Activated CD4-positive, alpha-beta T cell treated with anti-CD3 and anti-CD28 coated beads for 36 hours (primary cell): ENCODE measurements at regions not wholly inside any gene's neighbourhood (a gene's known extent, or its start where the extent isn't known, plus 50 kb on each side); places are given as distances from the start of the nearest gene placed in this dataset.

ENCODE experiments used
- ATAC-seq: fragments of 200-7000 bp; cut with Tn5 transposase; one replicate; pipeline ENCODE4 v1.10.0; 2021; ENCODE audit warnings: mild to moderate bottlenecking, moderate library complexity
- CTCF ChIA-PET: fragments of 350-600 bp; sonication (Branson Sonifier 250); formaldehyde crosslinking; loops from one replicate; lab custom pipeline; 2021; ENCODE audit warnings: antibody characterized with exemption; lab: Charles Lee
- POLR2A ChIA-PET: fragments of 350-600 bp; sonication (Branson Sonifier 250); formaldehyde crosslinking; loops from one replicate; lab custom pipeline; 2021; ENCODE audit warnings: antibody characterized with exemption, inconsistent platforms; lab: Charles Lee
- DNase-seq: peaks from one replicate; pipeline ENCODE4 v3.0.0-alpha.2; 2020
- H3K27ac Mint-ChIP-seq: one replicate; pipeline ENCODE4 v1.8.0; 2021; ENCODE audit warnings: mixed read lengths
- H3K27me3 Mint-ChIP-seq: one replicate; pipeline ENCODE4 v1.8.0; 2021; ENCODE audit warnings: mixed read lengths
- H3K36me3 Mint-ChIP-seq: one replicate; pipeline ENCODE4 v1.8.0; 2021; ENCODE audit warnings: low read depth, mixed read lengths
- H3K4me1 Mint-ChIP-seq: one replicate; pipeline ENCODE4 v1.8.0; 2021; ENCODE audit warnings: mixed read lengths
- H3K4me3 Mint-ChIP-seq: one replicate; pipeline ENCODE4 v1.8.0; 2021; ENCODE audit warnings: mild to moderate bottlenecking, moderate library complexity, mixed read lengths
- H3K9me3 Mint-ChIP-seq: one replicate; pipeline ENCODE4 v1.8.0; 2021; ENCODE audit warnings: low read depth, mixed read lengths
- intact Hi-C, 2 experiments: fragments of 100-400 bp; cut with DNase I in 1 of 2; cut with micrococcal nuclease in 1 of 2; formaldehyde crosslinking; loops; one replicate each; pipeline versions ENCODE4 v1.14.2 to v1.15.1; 2022 to 2024; cut with DNase I, micrococcal nuclease

DNA sequence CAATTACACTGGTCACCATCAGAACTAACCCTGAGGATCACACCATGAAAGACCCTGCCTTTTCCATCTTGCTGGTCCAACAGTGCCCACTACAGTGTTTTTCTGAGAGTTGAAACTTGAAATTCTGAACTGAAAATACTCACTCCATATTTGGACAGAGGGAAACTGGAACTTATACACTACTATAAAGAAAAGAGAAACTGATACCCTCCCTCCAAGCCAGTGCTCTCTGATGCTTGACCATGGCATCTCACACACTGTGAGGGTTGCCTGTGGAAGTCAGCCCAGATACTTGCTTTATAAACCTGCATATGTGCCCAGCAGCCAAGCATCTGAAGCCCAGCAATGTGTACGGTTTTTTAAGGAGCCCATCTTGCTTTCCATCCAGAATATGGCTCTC, 108.7 kb downstream of the FOXA2 start:
- H3K9me3 Mint-ChIP-seq: peaks cover 9% of the 10 kb centered on the region
- intact Hi-C loops: no loop called here
- no peak for DNase-seq
- no peak overlapping the region for H3K27ac Mint-ChIP-seq
- ATAC-seq: no peak
- peaks cover 3% of the 10 kb centered on the region for H3K27me3 Mint-ChIP-seq
- H3K4me3 Mint-ChIP-seq: no peak overlapping the region
- no peaks in the 10 kb centered on the region for H3K4me1 Mint-ChIP-seq
- H3K36me3 Mint-ChIP-seq: no peaks in the 10 kb centered on the region
- POLR2A ChIA-PET: no interaction called here
- CTCF ChIA-PET: no interaction called here

GRCh38 chr20:22474224-22474623, 110.1 kb downstream of the FOXA2 start:
- ChIA-PET POLR2A (no interaction called here), CTCF (no interaction called here)
- peaks cover 3% of the 10 kb centered on the region for H3K27me3 Mint-ChIP-seq
- DNase-seq (no peak), ATAC-seq (no peak)
- H3K4me1 Mint-ChIP-seq: no peaks in the 10 kb centered on the region
- H3K27ac Mint-ChIP-seq: no peak overlapping the region
- H3K9me3 Mint-ChIP-seq: peaks cover 9% of the 10 kb centered on the region
- no peaks in the 10 kb centered on the region for H3K36me3 Mint-ChIP-seq
- H3K4me3 Mint-ChIP-seq: no peak overlapping the region
- intact Hi-C loops: no loop called here

- Mint-ChIP-seq H3K36me3 (no peaks in the 10 kb centered on the region), H3K27ac (no peak overlapping the region), H3K27me3 (peaks cover 3% of the 10 kb centered on the region), H3K9me3 (peaks cover 8% of the 10 kb centered on the region), H3K4me3 (no peak overlapping the region), H3K4me1 (no peaks in the 10 kb centered on the region)
- no peak for DNase-seq
- ChIA-PET CTCF (no interaction called here), POLR2A (no interaction called here)
- intact Hi-C loops: no loop called here
- ATAC-seq: no peak
These were observed 111.1 kb downstream of the FOXA2 start for GRCh38 chr20:22473293-22473692.

DNA sequence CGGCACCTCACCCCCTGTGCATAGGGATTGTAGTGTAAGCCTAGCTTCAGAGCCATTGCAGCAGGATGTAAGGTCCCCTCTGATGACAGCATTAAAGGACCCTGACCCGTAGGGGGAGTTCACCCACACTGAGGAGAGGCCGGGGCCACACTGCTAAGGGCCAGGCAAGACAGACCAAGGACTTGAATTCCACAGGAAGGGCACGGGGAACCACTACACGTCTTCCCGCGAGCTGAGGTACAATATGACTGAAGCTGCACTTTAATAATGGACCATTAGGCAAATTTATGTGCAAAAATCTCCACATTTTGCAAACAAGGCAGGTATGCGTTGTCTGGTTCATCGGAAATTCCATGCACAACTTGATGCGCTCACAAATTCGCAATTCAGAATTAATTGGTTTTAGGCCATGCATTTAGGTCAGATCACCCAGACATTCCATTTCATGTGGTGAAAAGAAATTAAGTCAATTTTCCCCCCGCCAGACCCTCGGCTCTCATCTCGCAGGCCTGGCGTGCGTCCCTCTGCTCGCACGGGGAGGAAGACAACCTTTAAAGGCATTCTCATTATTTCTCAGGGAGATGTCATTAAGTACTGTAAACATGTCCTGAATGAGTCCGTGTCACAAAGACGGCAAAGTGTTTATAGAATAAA, 111.8 kb downstream of the FOXA2 start:
- no peak overlapping the region for H3K4me3 Mint-ChIP-seq
- DNase-seq (no peak), ATAC-seq (no peak)
- H3K4me1 Mint-ChIP-seq: no peaks in the 10 kb centered on the region
- intact Hi-C loops: no loop called here
- H3K36me3 Mint-ChIP-seq: no peaks in the 10 kb centered on the region
- ChIA-PET CTCF (no interaction called here), POLR2A (no interaction called here)
- H3K27me3 Mint-ChIP-seq: peaks cover 3% of the 10 kb centered on the region
- H3K27ac Mint-ChIP-seq: no peak overlapping the region
- H3K9me3 Mint-ChIP-seq: peaks cover 6% of the 10 kb centered on the region

GRCh38 chr20:22471156-22471836, 113.1 kb downstream of the FOXA2 start:
- CTCF ChIA-PET: no interaction called here
- POLR2A ChIA-PET: no interaction called here
- intact Hi-C loops: no loop called here
- ATAC-seq (no peak), DNase-seq (no peak)
- no peaks in the 10 kb centered on the region for H3K4me1 Mint-ChIP-seq
- no peaks in the 10 kb centered on the region for H3K36me3 Mint-ChIP-seq
- no peak overlapping the region for H3K4me3 Mint-ChIP-seq
- peaks cover 10% of the 10 kb centered on the region for H3K9me3 Mint-ChIP-seq
- H3K27ac Mint-ChIP-seq: no peak overlapping the region
- peaks cover 3% of the 10 kb centered on the region for H3K27me3 Mint-ChIP-seq

DNA sequence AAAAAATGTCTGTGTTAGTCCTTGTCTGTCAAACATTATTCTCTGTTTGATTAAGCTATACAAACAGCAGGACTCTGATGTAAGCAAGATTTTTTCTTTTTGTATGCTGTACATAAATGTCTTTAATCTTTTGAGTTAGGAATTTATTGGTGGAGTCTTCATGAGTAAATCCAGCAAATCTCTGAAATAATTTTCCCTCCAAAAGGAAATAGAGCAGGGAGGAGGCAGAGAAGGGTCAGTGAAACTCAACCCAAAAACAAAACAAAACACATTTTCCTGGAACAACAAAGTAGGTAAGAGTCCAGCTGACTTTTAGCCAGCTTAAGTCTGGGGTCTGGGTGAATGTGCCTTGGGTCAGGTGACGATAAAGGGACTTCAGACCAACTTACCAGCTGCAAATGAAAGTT, 113.7 kb downstream of the FOXA2 start:
- Mint-ChIP-seq H3K9me3 (peaks cover 10% of the 10 kb centered on the region), H3K4me1 (no peaks in the 10 kb centered on the region), H3K36me3 (no peaks in the 10 kb centered on the region), H3K27ac (no peak overlapping the region), H3K4me3 (no peak overlapping the region), H3K27me3 (peaks cover 3% of the 10 kb centered on the region)
- intact Hi-C loops: no loop called here
- ChIA-PET POLR2A (no interaction called here), CTCF (no interaction called here)
- no peak for DNase-seq
- ATAC-seq: no peak

DNA sequence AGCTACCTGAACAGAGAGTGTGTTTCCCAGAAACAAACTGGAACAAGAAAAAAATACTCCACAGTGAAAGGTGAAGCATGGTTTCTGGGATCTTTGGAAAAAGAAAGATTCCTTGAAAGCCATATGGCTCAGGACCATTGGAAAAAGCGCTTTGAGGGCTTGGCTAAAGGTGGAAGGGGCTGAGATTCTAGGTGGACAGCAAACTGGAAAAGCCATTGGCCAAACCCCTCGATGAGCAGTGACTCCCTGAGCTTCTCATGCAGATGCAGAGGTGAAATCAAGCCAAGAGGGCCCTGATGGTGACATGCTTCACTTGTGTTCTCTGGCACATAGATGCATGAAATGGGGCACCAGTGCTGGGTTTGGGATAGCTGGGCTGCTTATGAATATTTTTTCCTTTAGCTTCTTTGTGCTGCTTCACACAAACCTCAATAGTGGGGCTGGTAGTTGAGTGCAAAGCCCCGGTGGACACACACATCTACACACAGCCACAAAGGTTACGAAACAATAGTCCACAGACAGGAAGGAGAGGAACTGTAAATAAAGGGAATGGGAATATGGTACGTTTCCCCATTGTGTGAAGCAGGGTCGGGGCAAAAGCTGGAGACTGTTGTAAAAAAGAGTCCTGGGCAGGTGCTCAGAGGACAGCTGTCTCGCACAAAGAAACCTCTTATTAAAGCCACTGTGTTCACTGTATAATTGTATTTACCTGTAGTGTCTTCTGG, 117.8 kb downstream of the FOXA2 start:
- ChIA-PET POLR2A (no interaction called here), CTCF (no interaction called here)
- no peak for DNase-seq
- H3K9me3 Mint-ChIP-seq: peaks cover 3% of the 10 kb centered on the region
- ATAC-seq: no peak
- H3K36me3 Mint-ChIP-seq: no peaks in the 10 kb centered on the region
- no peak overlapping the region for H3K4me3 Mint-ChIP-seq
- no peaks in the 10 kb centered on the region for H3K27me3 Mint-ChIP-seq
- H3K27ac Mint-ChIP-seq: no peak overlapping the region
- H3K4me1 Mint-ChIP-seq: no peaks in the 10 kb centered on the region
- intact Hi-C loops: no loop called here

GRCh38 chr20:22465622-22466446, 118.5 kb downstream of the FOXA2 start:
- peaks cover 3% of the 10 kb centered on the region for H3K9me3 Mint-ChIP-seq
- POLR2A ChIA-PET: no interaction called here
- H3K27me3 Mint-ChIP-seq: no peaks in the 10 kb centered on the region
- no peak overlapping the region for H3K27ac Mint-ChIP-seq
- H3K36me3 Mint-ChIP-seq: no peaks in the 10 kb centered on the region
- DNase-seq (no peak), ATAC-seq (no peak)
- CTCF ChIA-PET: no interaction called here
- no peaks in the 10 kb centered on the region for H3K4me1 Mint-ChIP-seq
- intact Hi-C loops: no loop called here
- no peak overlapping the region for H3K4me3 Mint-ChIP-seq

DNA sequence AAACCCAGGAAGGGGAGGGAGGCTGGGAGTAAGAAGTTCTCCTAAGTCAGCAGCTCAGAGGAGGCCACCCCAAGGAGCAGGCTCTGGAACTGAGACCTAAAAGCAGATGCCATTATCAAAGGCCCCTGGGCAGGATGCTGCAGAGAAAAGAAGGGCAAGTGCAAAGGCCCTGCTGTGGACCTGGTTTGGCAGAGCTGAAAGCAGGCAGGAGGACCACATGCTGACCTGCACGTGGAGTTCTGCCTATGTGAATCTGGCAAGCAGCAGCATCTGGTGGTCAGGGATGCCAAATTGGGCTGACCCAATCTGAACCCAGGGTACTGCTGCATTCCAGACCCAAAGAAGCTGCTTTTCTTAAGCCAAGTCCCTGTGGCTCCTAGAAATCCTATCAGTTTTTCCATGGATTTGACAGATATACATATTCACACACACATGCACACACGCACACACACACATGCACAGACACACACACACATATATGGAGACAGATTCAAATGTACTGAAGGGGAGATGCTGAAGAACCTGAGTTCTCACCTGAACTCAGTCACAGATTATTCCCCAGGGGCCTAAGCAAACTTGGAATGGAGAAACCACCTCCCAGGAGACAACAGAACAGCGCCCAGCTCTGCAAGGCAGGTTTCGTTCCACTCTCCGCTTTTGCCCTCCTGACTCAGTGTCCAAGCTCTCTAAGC, 119.9 kb downstream of the FOXA2 start:
- H3K36me3 Mint-ChIP-seq: no peaks in the 10 kb centered on the region
- H3K4me3 Mint-ChIP-seq: no peak overlapping the region
- H3K4me1 Mint-ChIP-seq: no peaks in the 10 kb centered on the region
- ATAC-seq: no peak
- peaks cover 3% of the 10 kb centered on the region for H3K9me3 Mint-ChIP-seq
- intact Hi-C loops: no loop called here
- ChIA-PET CTCF (no interaction called here), POLR2A (no interaction called here)
- no peak for DNase-seq
- no peaks in the 10 kb centered on the region for H3K27me3 Mint-ChIP-seq
- H3K27ac Mint-ChIP-seq: no peak overlapping the region

DNA sequence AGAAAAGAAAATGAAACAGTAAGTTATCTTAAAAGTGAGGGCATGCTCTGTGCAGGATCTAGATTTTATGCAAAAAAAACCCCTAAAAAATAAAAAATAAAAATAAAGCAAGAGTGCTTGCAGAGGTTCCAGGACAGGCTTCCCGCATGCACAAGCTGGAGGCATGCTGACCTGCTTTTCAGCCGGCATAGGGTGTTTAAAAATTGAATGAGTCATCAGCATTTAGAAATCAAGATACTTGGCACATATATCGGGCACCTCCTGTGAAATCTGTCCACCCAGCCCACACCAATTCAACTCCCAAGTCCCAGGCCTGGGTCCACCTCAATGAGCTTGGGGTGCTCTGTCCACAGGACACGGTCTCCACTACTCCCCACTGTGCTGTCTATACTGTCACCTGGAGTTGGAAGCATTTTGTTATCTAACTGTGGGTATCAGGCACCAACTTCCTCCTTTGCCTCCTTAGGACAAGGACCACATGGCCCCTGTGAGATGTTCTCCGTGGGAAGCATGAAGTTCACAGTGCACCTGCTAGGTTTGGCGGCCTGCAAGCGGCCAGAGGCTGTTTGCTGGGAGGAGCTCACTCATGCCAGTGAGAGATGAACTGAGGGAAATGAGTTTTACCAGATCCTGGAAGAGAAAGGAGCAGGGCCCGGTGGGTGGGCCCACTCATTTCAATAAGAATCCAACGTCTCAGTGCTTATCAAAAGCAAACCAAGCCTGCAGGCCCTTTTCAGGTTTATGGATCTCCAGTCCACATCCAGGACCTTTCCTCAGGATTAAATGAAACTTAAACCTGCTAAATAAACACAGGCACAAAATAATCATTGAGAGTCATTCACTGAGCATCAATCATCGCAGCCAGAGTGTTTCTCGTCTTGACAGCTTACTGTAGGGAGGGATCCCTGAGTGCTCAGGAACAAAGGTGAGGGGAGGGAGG, 121.1 kb downstream of the FOXA2 start:
- DNase-seq: no peak
- Mint-ChIP-seq H3K4me3 (no peak overlapping the region), H3K27me3 (no peaks in the 10 kb centered on the region), H3K36me3 (no peaks in the 10 kb centered on the region), H3K4me1 (no peaks in the 10 kb centered on the region), H3K9me3 (peaks cover 3% of the 10 kb centered on the region), H3K27ac (no peak overlapping the region)
- intact Hi-C loops: no loop called here
- CTCF ChIA-PET: no interaction called here
- POLR2A ChIA-PET: no interaction called here
- no peak for ATAC-seq
